ENCODE measurements at regions not wholly inside any gene's neighbourhood (a gene's known extent, or its start where the extent isn't known, plus 50 kb on each side); places are given as distances from the start of the nearest gene placed in this dataset.

DNA sequence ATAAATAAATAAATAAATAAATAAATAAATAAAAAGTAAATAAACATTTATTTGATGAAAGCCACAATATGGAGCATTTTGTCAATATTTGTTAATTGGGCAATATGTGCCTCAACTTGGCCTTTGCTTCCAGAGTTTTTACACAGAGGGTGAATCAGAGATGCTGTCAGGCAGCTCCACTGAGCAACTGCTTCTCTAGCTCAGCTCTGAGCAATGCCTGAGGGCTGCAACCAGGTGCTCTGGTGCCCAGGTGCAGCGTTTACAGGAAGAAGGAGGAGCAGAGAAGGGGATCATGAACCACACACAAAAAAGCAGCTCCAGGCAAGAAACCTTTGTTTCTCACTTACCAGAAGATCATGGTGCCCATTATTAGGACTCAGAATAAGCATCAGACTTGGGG, 876.2 kb upstream of the AUTS2 start:
- TF ChIP-seq, protein P1, sequence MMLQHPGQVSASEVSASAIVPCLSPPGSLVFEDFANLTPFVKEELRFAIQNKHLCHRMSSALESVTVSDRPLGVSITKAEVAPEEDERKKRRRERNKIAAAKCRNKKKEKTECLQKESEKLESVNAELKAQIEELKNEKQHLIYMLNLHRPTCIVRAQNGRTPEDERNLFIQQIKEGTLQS (IDR thresholded peaks at IDR 0.05), result no peak
- TF ChIP-seq, protein P2, sequence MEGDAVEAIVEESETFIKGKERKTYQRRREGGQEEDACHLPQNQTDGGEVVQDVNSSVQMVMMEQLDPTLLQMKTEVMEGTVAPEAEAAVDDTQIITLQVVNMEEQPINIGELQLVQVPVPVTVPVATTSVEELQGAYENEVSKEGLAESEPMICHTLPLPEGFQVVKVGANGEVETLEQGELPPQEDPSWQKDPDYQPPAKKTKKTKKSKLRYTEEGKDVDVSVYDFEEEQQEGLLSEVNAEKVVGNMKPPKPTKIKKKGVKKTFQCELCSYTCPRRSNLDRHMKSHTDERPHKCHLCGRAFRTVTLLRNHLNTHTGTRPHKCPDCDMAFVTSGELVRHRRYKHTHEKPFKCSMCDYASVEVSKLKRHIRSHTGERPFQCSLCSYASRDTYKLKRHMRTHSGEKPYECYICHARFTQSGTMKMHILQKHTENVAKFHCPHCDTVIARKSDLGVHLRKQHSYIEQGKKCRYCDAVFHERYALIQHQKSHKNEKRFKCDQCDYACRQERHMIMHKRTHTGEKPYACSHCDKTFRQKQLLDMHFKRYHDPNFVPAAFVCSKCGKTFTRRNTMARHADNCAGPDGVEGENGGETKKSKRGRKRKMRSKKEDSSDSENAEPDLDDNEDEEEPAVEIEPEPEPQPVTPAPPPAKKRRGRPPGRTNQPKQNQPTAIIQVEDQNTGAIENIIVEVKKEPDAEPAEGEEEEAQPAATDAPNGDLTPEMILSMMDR (IDR thresholded peaks at IDR 0.05; ENCODE audit: low read depth, low read length, missing input control), result no peak
- TF ChIP-seq RAD21 (IDR thresholded peaks at IDR 0.05), result no peak
- TF ChIP-seq SP1 (IDR thresholded peaks at IDR 0.05), result no peak
- no peak for TF ChIP-seq YY1 (IDR thresholded peaks at IDR 0.05)
- no peak for TF ChIP-seq JUND (IDR thresholded peaks at IDR 0.05)
- TF ChIP-seq, protein P3, sequence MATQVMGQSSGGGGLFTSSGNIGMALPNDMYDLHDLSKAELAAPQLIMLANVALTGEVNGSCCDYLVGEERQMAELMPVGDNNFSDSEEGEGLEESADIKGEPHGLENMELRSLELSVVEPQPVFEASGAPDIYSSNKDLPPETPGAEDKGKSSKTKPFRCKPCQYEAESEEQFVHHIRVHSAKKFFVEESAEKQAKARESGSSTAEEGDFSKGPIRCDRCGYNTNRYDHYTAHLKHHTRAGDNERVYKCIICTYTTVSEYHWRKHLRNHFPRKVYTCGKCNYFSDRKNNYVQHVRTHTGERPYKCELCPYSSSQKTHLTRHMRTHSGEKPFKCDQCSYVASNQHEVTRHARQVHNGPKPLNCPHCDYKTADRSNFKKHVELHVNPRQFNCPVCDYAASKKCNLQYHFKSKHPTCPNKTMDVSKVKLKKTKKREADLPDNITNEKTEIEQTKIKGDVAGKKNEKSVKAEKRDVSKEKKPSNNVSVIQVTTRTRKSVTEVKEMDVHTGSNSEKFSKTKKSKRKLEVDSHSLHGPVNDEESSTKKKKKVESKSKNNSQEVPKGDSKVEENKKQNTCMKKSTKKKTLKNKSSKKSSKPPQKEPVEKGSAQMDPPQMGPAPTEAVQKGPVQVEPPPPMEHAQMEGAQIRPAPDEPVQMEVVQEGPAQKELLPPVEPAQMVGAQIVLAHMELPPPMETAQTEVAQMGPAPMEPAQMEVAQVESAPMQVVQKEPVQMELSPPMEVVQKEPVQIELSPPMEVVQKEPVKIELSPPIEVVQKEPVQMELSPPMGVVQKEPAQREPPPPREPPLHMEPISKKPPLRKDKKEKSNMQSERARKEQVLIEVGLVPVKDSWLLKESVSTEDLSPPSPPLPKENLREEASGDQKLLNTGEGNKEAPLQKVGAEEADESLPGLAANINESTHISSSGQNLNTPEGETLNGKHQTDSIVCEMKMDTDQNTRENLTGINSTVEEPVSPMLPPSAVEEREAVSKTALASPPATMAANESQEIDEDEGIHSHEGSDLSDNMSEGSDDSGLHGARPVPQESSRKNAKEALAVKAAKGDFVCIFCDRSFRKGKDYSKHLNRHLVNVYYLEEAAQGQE (IDR thresholded peaks at IDR 0.05), result no peak
- TF ChIP-seq, protein P4, sequence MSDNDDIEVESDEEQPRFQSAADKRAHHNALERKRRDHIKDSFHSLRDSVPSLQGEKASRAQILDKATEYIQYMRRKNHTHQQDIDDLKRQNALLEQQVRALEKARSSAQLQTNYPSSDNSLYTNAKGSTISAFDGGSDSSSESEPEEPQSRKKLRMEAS (IDR thresholded peaks at IDR 0.05), result no peak
- TF ChIP-seq, protein P5, sequence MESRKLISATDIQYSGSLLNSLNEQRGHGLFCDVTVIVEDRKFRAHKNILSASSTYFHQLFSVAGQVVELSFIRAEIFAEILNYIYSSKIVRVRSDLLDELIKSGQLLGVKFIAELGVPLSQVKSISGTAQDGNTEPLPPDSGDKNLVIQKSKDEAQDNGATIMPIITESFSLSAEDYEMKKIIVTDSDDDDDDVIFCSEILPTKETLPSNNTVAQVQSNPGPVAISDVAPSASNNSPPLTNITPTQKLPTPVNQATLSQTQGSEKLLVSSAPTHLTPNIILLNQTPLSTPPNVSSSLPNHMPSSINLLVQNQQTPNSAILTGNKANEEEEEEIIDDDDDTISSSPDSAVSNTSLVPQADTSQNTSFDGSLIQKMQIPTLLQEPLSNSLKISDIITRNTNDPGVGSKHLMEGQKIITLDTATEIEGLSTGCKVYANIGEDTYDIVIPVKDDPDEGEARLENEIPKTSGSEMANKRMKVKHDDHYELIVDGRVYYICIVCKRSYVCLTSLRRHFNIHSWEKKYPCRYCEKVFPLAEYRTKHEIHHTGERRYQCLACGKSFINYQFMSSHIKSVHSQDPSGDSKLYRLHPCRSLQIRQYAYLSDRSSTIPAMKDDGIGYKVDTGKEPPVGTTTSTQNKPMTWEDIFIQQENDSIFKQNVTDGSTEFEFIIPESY (IDR thresholded peaks at IDR 0.05), result no peak
- no peak for TF ChIP-seq EGR1 (IDR thresholded peaks at IDR 0.05; ENCODE audit: low read depth in 2 of 2)
- TF ChIP-seq TAF1 (conservative IDR thresholded peaks at IDR 0.05), result no peak
- TF ChIP-seq GABPA (IDR thresholded peaks at IDR 0.05 in 1 of 2, conservative IDR thresholded peaks at IDR 0.05 in 1 of 2), result no peak
